H9 (cell line): ENCODE measurements at regions not wholly inside any gene's neighbourhood (a gene's known extent, or its start where the extent isn't known, plus 50 kb on each side); places are given as distances from the start of the nearest gene placed in this dataset.

Source experiments
- DNase-seq: peaks from one replicate; pipeline ENCODE4 v3.0.0-alpha.2; 2017
- H2AFZ ChIP-seq: one replicate; pipeline ENCODE4 v1.6.1; 2013; ENCODE audit warnings: mild to moderate bottlenecking, low read length, control low read depth, moderate library complexity
- H2AK5ac ChIP-seq: 2 replicates; pipeline ENCODE4 v1.6.1; 2013; ENCODE audit warnings: low read length, control low read depth, mixed read lengths; ENCODE audit not compliant: insufficient read length
- H2BK120ac ChIP-seq: one replicate; pipeline ENCODE4 v1.6.1; 2013; ENCODE audit warnings: low read depth, mild to moderate bottlenecking, low read length, control low read depth, inconsistent platforms; ENCODE audit not compliant: poor library complexity, severe bottlenecking
- H2BK12ac ChIP-seq: 2 replicates; pipeline ENCODE4 v1.6.1; 2013; ENCODE audit warnings: low read length, control low read depth, mixed read lengths, low read depth; ENCODE audit not compliant: insufficient read length
- H2BK15ac ChIP-seq: 2 replicates; pipeline ENCODE4 v1.6.1; 2013; ENCODE audit warnings: low read depth, low read length, control low read depth
- H2BK20ac ChIP-seq: one replicate; pipeline ENCODE4 v1.6.1; 2013; ENCODE audit warnings: low read depth, mild to moderate bottlenecking, low read length, control low read depth, inconsistent platforms; ENCODE audit not compliant: poor library complexity, severe bottlenecking
- H2BK5ac ChIP-seq: 2 replicates; pipeline ENCODE4 v1.6.1; 2013; ENCODE audit warnings: low read length, control low read depth, mixed read lengths; ENCODE audit not compliant: insufficient read length
- H3K14ac ChIP-seq: 2 replicates; pipeline ENCODE4 v1.6.1; 2013; ENCODE audit warnings: low read length, control low read depth; ENCODE audit not compliant: insufficient read depth
- H3K18ac ChIP-seq: 2 replicates; pipeline ENCODE4 v1.6.1; 2013; ENCODE audit warnings: low read depth, mild to moderate bottlenecking, mixed read lengths, low read length, control low read depth; ENCODE audit not compliant: insufficient read length
- H3K23ac ChIP-seq: 2 replicates; pipeline ENCODE4 v1.6.1; 2013; ENCODE audit warnings: low read length, control low read depth, mixed read lengths, low read depth; ENCODE audit not compliant: insufficient read length
- H3K23me2 ChIP-seq: 2 replicates; pipeline ENCODE4 v1.6.1; 2013; ENCODE audit warnings: low read depth, mild to moderate bottlenecking, mixed read lengths, low read length, control low read depth; ENCODE audit not compliant: insufficient read length, poor library complexity, severe bottlenecking
- H3K27ac ChIP-seq: 2 replicates; pipeline ENCODE4 v1.5.1; 2013; ENCODE audit warnings: low read length, control low read depth, mixed read lengths, low read depth; ENCODE audit not compliant: insufficient read length
- H3K27me3 ChIP-seq: 2 replicates; pipeline ENCODE4 v1.6.1; 2013; ENCODE audit warnings: low read length, control low read depth, inconsistent platforms; ENCODE audit not compliant: insufficient read depth
- H3K4ac ChIP-seq: 2 replicates; pipeline ENCODE4 v1.6.1; 2013; ENCODE audit warnings: low read depth, mild to moderate bottlenecking, control low read depth, inconsistent platforms, low read length, moderate library complexity
- H3K4me1 ChIP-seq: 2 replicates; pipeline ENCODE4 v1.6.1; 2013; ENCODE audit warnings: low read length, control low read depth, inconsistent platforms; ENCODE audit not compliant: insufficient read depth
- H3K4me2 ChIP-seq: 2 replicates; pipeline ENCODE4 v1.6.1; 2013; ENCODE audit warnings: low read length, control low read depth, mixed read lengths; ENCODE audit not compliant: insufficient read length, insufficient read depth
- H3K56ac ChIP-seq: 2 replicates; pipeline ENCODE4 v1.6.1; 2013; ENCODE audit warnings: low read depth, mild to moderate bottlenecking, mixed read lengths, low read length, control low read depth; ENCODE audit not compliant: insufficient read length
- H3K79me1 ChIP-seq: 2 replicates; pipeline ENCODE4 v1.6.1; 2013; ENCODE audit warnings: low read depth, mild to moderate bottlenecking, moderate library complexity, low read length, control low read depth, inconsistent platforms; ENCODE audit not compliant: insufficient read depth, poor library complexity, severe bottlenecking
- H3K79me2 ChIP-seq: 2 replicates; pipeline ENCODE4 v1.6.1; 2013; ENCODE audit warnings: low read length, control low read depth, inconsistent platforms; ENCODE audit not compliant: insufficient read depth
- H3K9ac ChIP-seq: 2 replicates; pipeline ENCODE4 v1.6.1; 2013; ENCODE audit warnings: low read length, control low read depth, mixed read lengths; ENCODE audit not compliant: insufficient read length; ENCODE audit errors: extremely low read depth
- H3K9me3 ChIP-seq: one replicate; pipeline ENCODE4 v1.6.1; 2013; ENCODE audit warnings: low read depth, low read length, inconsistent platforms; ENCODE audit not compliant: control insufficient read depth
- H3T11ph ChIP-seq: one replicate; pipeline ENCODE4 v1.6.1; 2013; ENCODE audit warnings: mild to moderate bottlenecking, low read length, control low read depth, inconsistent platforms
- H4K20me1 ChIP-seq: one replicate; pipeline ENCODE4 v1.6.1; 2013; ENCODE audit not compliant: control insufficient read depth, insufficient read length, insufficient read depth
- H4K5ac ChIP-seq: 2 replicates; pipeline ENCODE4 v1.6.1; 2013; ENCODE audit warnings: low read depth, mild to moderate bottlenecking, mixed read lengths, low read length, control low read depth; ENCODE audit not compliant: insufficient read length
- H4K8ac ChIP-seq: replicated peaks from 2 replicates; pipeline ENCODE4 v1.6.1; 2013; ENCODE audit warnings: low read length, control low read depth, mixed read lengths, low read depth; ENCODE audit not compliant: insufficient read length
- H4K91ac ChIP-seq: 2 replicates; pipeline ENCODE4 v1.6.1; 2013; ENCODE audit warnings: low read depth, mild to moderate bottlenecking, moderate library complexity, mixed read lengths, low read length, control low read depth; ENCODE audit not compliant: insufficient read length
- H3K27ac Mint-ChIP-seq, 3 experiments: 2 replicates in 2 of 3; 3 replicates in 1 of 3; pipeline ENCODE4 v1.8.0; 2020 to 2021; ENCODE audit warnings: mixed read lengths in 3 of 3, mild to moderate bottlenecking in 1 of 3, moderate library complexity in 1 of 3
- H3K27me3 Mint-ChIP-seq: 2 replicates; pipeline ENCODE4 v1.8.0; 2021; ENCODE audit warnings: low read depth, mild to moderate bottlenecking, moderate library complexity, mixed read lengths
- H3K36me3 Mint-ChIP-seq, 3 experiments: 2 replicates in 2 of 3; 3 replicates in 1 of 3; pipeline ENCODE4 v1.8.0; 2020 to 2021; ENCODE audit warnings: low read depth in 3 of 3, mixed read lengths in 3 of 3; ENCODE audit not compliant: insufficient read depth in 1 of 3
- H3K4me1 Mint-ChIP-seq, 2 experiments: 2 replicates each; pipeline ENCODE4 v1.8.0; 2020; ENCODE audit warnings: mixed read lengths in 2 of 2
- H3K4me3 Mint-ChIP-seq, 2 experiments: 2 replicates in 1 of 2; 3 replicates in 1 of 2; pipeline ENCODE4 v1.8.0; 2020 to 2021; ENCODE audit warnings: mild to moderate bottlenecking in 2 of 2, mixed read lengths in 2 of 2, moderate library complexity in 1 of 2
- H3K9me3 Mint-ChIP-seq, 2 experiments: 2 replicates in 1 of 2; 3 replicates in 1 of 2; pipeline ENCODE4 v1.8.0; 2020; ENCODE audit warnings: mild to moderate bottlenecking in 2 of 2, mixed read lengths in 2 of 2, moderate library complexity in 1 of 2
- WGBS: extraction: QIAGEN DNeasy Blood & Tissue Kit; methylation state at CpG from one replicate; pipeline ENCODE4 v1.1.7; 2013; ENCODE audit warnings: missing lambda C conversion rate, low lambda C conversion rate, mixed read lengths; ENCODE audit not compliant: insufficient read length; ENCODE audit errors: extremely low coverage; 5-methylcytosine and 5-hydroxymethylcytosine counted together
- TF ChIP-seq, protein P1 (sequence below): fragments of 200-600 bp; sonication (generic); conservative IDR thresholded peaks from 3 replicates; pipeline ENCODE4 v1.8.0; 2021; ENCODE audit warnings: antibody characterized with exemption, mild to moderate bottlenecking

DNA sequence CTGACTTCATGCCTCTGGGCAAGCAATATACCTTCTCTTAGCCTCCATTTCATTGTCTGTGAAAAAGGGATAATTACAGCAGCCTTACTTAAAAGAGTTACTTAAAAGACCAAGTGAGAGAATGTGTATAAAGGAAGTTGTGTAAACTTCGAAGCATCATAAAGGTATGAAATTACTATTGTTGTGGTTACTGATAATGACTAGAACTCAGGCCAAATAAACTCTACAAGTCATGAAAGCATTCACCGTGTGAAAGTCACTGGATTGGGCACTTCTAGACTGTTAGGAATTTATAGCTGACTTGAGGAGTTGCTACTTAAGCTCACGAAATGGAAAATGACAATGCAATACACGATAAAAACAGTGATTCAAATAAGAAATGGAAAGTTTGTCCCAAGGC is 67.4 kb upstream of the HAAO start:
- Histone ChIP-seq H3K79me2 (no peaks in the 10 kb centered on the region), H3K4me1 (no peaks in the 10 kb centered on the region), H2BK120ac (no peak overlapping the region), H3K79me1 (no peaks in the 10 kb centered on the region), H2BK15ac (no peak overlapping the region), H3K14ac (no peak overlapping the region), H3K27ac (no peak overlapping the region), H2AK5ac (no peak overlapping the region), H2AFZ (no peak overlapping the region), H4K5ac (no peak overlapping the region), H2BK5ac (no peak overlapping the region), H2BK20ac (no peak overlapping the region), H3K4ac (no peak overlapping the region), H4K8ac (no peak overlapping the region), H3K23me2 (no peaks in the 10 kb centered on the region), H3K56ac (no peak overlapping the region), H3K9me3 (no peaks in the 10 kb centered on the region), H3T11ph (no peak overlapping the region), H4K91ac (no peak overlapping the region), H3K27me3 (no peaks in the 10 kb centered on the region), H3K9ac (no peak overlapping the region), H3K18ac (no peak overlapping the region), H4K20me1 (no peaks in the 10 kb centered on the region), H3K4me2 (no peak overlapping the region), H3K23ac (no peak overlapping the region), H2BK12ac (no peak overlapping the region)
- H3K4me1 Mint-ChIP-seq, result peaks cover 3 to 14% of the 10 kb centered on the region in 2 experiments
- H3K27me3 Mint-ChIP-seq, result no peaks in the 10 kb centered on the region
- no peaks in the 10 kb centered on the region for H3K9me3 Mint-ChIP-seq
- WGBS, result no CpG with 5 or more reads among the region's 4 CpGs
- H3K36me3 Mint-ChIP-seq, result no peaks in the 10 kb centered on the region
- DNase-seq, result no peak
- TF ChIP-seq, protein P1, sequence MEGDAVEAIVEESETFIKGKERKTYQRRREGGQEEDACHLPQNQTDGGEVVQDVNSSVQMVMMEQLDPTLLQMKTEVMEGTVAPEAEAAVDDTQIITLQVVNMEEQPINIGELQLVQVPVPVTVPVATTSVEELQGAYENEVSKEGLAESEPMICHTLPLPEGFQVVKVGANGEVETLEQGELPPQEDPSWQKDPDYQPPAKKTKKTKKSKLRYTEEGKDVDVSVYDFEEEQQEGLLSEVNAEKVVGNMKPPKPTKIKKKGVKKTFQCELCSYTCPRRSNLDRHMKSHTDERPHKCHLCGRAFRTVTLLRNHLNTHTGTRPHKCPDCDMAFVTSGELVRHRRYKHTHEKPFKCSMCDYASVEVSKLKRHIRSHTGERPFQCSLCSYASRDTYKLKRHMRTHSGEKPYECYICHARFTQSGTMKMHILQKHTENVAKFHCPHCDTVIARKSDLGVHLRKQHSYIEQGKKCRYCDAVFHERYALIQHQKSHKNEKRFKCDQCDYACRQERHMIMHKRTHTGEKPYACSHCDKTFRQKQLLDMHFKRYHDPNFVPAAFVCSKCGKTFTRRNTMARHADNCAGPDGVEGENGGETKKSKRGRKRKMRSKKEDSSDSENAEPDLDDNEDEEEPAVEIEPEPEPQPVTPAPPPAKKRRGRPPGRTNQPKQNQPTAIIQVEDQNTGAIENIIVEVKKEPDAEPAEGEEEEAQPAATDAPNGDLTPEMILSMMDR, result no peak
- no peak overlapping the region for H3K27ac Mint-ChIP-seq
- no peak overlapping the region for H3K4me3 Mint-ChIP-seq
